ENCODE measurements at regions not wholly inside any gene's neighbourhood (a gene's known extent, or its start where the extent isn't known, plus 50 kb on each side); places are given as distances from the start of the nearest gene placed in this dataset.

GRCh38 chr5:68547622-68548021 is 332.1 kb downstream of the PIK3R1 start:
- TF ChIP-seq RBFOX2 (IDR thresholded peaks at IDR 0.05; ENCODE audit: low read depth, low read length) = no peak
- TF ChIP-seq GABPB2 (CRISPR knock-in tag; conservative IDR thresholded peaks at IDR 0.05) = no peak
- TF ChIP-seq PURB (CRISPR knock-in tag; IDR thresholded peaks at IDR 0.05; ENCODE audit: low read depth) = no peak
- no peak for TF ChIP-seq ZFP1 (CRISPR knock-in tag; IDR thresholded peaks at IDR 0.05)
- no peak for TF ChIP-seq PREB (CRISPR knock-in tag; IDR thresholded peaks at IDR 0.05)
- no peak for TF ChIP-seq GATAD2B (IDR thresholded peaks at IDR 0.05; ENCODE audit: borderline replicate concordance)
- TF ChIP-seq HMGXB4 (CRISPR knock-in tag; IDR thresholded peaks at IDR 0.05) = no peak
- no peak for TF ChIP-seq MEF2A (IDR thresholded peaks at IDR 0.05; ENCODE audit: control insufficient read depth, low read depth, low read length)
- TF ChIP-seq BACH1 (tag; IDR thresholded peaks at IDR 0.05) = no peak
- no peak for TF ChIP-seq USF2 (CRISPR knock-in tag; IDR thresholded peaks at IDR 0.05)

Measured in K562 (cell line).